Epithelial cell of prostate (primary cell): ENCODE measurements at regions not wholly inside any gene's neighbourhood (a gene's known extent, or its start where the extent isn't known, plus 50 kb on each side); places are given as distances from the start of the nearest gene placed in this dataset.

ENCODE experiments used
- DNase-seq: peaks from one replicate; pipeline ENCODE4 v3.0.0-alpha.2; 2011; ENCODE audit warnings: low read depth, low spot score
- H3K27ac ChIP-seq: fragments of 450-650 bp; 2 replicates; pipeline ENCODE4 v1.5.1; 2017; ENCODE audit warnings: mild to moderate bottlenecking

DNA sequence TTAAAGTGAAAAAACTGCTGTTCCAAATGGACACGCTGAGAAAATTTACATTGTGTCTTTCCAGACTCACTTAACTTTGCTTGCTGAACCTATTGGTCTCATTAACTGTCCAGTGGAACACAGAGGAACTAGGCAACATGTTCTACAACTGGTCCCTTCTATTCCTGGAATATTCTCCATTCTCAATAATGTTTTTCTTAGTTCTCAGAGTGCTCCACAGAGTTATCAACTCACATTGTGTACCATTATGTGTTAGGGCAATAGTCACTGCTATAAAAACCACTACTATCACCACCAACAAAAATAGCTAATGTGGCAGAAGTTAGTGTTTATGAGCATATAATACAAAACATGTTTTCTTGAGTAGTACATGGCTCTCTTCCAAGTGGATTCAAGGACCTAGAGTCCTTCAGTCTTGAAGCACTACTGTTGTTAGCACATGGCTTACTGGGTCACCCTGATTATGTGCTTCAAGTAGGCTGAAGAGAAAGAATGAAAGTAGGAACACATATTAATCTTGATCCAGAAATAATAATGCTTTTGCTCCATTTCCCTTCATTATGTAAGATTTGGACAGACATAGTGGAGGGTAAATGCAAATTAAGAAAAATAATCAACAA, 865.3 kb upstream of the HS3ST1 start:
- no peak for DNase-seq
- H3K27ac ChIP-seq, result no peak overlapping the region

DNA sequence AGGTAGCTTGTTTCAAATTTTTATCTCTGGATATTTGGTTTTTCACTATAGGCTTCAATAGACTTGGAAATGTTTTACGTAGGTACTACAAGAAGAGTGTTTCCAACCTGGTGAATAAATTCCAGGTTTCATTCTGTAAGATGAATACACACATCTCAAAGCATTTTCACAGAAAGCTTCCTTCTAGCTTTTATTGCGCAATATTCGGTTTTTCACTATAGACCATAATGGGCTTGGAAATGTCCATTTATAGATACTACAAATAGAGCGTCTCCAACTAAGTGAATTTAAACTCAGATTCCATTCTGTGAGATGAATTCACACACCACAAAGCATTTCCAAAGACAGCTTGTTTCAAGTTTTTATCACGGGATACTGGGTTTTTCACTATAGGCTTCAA, 857.7 kb upstream of the HS3ST1 start:
- H3K27ac ChIP-seq, result no peak overlapping the region
- DNase-seq, result no peak

DNA sequence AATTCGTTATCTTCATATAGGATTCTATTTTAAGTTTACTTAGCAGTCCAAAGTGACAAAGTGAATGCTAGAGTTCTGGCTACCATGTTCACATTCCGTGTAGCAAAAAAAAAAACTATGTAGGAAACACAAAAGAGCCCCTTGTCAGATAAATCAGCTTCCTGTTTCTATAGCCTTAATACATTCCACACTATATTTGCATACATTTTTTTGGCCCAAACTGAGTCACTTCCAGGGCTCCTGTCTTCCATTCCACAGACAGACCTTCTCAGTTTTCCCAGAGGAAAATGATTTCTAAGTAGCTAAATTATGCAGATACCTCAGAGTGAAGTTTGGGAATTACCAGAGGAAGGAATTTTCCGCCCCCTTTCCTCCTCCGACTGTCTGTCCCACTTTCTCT, 841.9 kb upstream of the HS3ST1 start:
- no peak overlapping the region for H3K27ac ChIP-seq
- no peak for DNase-seq

DNA sequence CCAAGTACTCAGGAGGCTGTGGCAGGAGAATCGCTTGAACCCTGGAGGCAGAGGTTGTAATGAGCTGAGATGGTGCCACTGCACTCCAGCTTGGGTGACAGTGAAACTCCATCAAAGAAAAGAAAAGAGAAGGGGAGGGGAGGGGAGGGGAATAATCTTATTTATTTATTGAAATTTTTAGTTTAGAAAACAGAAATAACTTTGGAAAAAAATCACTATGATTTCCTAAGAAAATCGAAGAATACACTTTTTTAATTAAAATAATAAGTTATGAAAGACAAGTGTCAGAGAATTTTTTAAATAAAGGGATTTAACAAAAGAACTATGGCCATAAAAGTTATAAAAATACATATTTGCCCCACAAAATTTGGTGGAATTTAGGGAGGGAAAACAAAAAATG, 836.9 kb upstream of the HS3ST1 start:
- H3K27ac ChIP-seq, result no peak overlapping the region
- DNase-seq, result no peak

DNA sequence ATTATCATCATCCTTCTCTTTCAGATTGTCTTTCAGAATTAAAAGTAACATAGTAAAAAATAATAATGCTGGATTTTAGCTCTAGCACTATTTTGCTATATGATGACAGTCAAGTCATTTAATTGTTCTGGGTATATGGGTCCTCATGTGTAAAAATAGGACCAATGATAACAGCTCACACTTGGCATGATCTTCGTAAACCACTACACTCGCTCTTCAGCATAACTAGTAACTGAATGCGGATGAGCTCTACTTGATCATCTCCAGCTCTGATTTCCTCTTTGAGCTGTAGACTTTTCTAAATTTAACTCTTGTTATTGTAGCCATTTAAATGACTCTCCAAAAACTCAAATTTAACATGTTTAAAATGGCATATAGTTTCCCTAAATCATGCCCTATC, 831.8 kb upstream of the HS3ST1 start:
- DNase-seq, result no peak

DNA sequence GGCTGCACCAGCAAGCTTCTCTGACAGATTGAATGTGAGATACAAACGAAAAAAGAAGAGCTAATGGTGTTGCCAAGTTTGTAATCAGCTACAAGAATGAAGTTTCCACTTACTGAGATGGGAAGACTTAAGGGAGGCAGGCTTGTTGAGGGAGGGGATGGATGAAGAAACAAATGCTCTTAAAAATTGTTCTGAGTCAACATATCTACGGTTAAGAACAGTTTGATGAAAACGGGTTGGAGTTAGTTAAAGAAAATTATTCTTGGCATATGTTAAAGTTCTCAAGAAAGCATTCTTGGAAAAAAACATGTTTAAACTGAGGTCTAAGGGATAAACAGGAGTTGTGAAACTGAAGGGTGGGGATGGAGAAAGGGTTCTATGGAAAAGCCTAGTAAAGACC, 816.3 kb upstream of the HS3ST1 start:
- no peak for DNase-seq
- H3K27ac ChIP-seq, result no peak overlapping the region

More for the DNA sequence above, 831.8 kb upstream of the HS3ST1 start:
- H3K27ac ChIP-seq, result no peak overlapping the region

DNA sequence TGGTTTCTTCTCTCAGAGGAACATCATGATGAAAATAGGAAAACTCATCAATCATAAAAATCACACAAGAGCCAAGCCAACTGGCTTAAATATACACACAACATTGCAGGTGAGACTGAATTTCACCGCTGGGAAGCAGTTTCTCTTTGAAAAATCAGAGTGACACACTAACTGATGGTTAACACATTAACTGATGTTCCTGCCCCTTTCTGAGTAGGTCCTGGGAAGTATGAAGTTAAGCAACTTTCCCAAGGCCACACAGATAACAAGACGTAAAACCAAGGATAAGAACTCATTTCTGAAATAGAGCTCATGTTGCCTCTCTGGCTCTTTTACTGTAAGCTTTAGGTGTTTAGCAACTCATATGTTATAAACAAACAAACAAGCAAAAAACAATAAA, 813.7 kb upstream of the HS3ST1 start:
- no peak for DNase-seq
- H3K27ac ChIP-seq, result no peak overlapping the region

DNA sequence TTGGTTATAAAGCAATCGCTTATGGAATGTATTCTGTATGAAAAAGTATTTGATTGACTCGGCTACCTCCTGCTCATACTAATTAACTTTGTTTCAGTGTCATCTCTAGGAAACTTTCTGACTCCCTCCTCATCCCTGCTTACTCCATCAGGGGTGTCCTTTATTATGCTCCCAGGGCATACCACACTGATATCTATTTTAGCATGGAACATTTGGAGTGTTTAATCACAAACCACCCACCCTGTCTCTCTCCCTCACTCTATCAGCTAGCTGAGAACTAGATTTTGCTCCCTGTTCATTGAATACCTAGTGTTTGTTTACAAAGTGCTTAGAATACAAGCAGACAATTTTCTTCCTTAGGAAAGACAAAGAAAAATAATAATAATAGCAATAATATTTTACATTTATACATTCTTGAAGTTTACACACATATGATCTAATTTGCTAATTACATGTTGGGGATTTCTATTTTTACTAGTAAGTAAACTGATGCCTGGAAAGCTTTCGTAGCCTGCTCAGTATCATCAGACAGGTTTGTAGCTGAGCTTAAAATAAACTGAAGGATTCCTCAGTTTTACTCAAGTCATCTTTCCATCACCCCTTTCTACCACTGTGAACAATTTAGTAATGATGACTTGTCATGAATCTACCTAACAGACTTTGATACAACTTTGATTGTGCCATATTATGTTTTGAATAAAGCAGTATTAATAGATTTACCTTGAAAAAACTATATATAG, 811.4 kb upstream of the HS3ST1 start:
- no peak overlapping the region for H3K27ac ChIP-seq
- DNase-seq, result no peak

DNA sequence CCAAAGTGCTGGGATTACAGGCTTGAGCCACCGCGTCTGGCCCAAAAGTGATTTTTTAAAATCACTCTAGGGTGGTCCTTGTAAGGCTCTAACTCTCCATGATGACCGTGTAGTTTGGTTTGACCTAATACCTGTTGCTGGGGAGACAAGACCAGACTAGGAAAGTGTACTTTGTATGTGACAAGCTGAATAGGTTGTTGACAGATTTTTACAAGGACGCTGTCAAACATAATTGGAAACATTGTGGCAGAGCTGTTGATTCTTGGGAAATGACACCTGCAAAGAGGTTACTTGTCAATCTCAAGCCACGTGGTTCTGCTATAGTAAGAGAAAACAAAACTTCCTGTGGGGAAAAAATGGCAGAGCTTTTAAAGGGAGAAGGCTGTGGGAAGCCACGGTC, 802.4 kb upstream of the HS3ST1 start:
- no peak for DNase-seq
- no peak overlapping the region for H3K27ac ChIP-seq

DNA sequence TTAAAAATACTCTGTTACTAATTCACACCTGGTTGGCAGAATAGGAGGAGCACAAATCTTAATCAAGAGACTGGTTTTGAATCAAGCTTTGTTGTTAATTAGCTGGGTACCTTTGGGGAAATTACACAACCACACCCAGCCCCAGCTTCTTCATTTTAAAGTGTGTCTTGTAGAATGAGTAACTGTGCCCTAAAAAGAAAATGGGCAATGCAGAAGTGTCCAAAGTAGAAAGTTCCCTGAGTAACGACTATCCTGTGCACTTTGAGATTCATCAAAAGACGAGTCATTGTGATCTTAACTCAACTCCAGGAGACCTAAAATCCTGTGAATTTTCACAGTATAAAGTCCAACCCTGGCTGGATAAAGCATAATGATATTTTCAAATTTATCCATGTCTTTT, 792.3 kb upstream of the HS3ST1 start:
- no peak overlapping the region for H3K27ac ChIP-seq
- DNase-seq, result no peak

DNA sequence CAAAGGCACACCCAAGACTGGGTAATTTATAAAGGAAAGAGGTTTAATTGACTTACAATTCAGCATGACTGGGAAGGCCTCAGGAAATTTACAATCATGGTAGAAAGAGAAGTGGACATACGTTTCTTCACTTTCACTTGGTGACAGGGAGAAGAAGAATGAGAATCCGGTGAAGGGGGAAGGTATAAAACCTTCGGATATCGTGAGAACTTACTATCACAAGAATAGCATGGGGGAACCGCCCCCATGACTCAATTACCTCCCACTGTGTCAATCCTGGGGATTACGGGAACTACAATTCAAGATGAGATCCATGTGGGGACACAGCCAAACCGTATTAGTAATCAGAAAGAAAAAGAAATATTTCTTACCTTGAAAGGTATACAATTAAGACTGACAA, 782.9 kb upstream of the HS3ST1 start:
- H3K27ac ChIP-seq, result no peak overlapping the region
- DNase-seq, result no peak

DNA sequence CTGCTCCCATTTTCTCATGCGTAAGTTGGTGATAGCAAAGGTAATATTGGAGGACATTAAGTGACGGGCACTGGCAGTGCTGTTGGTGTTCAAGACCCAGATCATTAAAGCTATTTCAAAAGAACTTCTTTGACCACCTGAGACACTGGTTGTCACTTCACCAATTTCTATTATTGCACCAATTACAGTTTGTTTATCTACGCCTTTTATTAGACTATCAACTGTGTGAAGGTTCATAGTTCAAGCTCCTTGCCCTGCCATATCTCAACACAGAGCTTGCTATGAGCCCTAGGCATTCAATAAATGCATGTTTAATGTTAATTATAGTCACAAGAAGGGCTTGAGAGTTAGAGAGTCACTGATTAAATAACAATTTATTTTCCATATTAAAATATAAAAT, 778.7 kb upstream of the HS3ST1 start:
- DNase-seq, result no peak

DNA sequence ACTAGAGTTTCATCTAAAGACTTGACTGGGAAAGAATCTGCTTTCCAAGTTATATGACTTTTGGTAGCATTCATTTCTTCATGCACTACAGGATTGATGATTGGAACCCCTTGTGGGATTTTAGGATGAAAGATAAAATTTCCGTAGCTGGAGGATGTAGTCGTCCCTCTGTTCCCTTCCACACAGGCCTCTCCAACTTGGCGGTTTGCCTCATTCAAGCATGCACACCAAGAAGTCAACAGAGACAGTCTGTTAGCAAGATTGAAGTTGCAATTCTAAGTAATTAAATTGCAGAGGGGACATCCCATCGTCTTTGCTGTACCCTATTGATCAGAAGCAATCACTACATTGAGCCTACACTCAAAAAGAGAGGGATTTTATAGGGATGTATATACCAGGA, 777.4 kb upstream of the HS3ST1 start:
- no peak for DNase-seq

More for the DNA sequence above, 778.7 kb upstream of the HS3ST1 start:
- no peak overlapping the region for H3K27ac ChIP-seq

DNA sequence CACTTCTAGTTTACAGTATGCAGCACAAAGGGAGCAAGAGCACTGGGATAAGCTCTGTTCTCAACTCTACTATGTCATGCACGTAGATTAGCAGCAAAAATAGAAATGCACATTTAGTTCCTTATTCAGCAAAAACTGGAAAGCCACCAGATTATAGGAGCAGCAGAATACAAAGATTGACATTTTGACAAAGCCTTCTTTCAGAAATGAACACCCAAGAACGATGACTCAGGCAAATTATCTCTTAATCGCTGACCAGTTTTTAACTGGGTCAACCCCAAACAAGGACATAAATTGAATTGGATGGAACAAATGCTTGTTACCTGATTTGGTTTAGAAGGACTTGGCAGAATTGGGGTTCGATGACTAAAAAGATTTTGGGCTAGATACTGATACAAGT, 775.3 kb upstream of the HS3ST1 start:
- DNase-seq, result no peak
- H3K27ac ChIP-seq, result no peak overlapping the region

More for the DNA sequence above, 777.4 kb upstream of the HS3ST1 start:
- no peak overlapping the region for H3K27ac ChIP-seq

DNA sequence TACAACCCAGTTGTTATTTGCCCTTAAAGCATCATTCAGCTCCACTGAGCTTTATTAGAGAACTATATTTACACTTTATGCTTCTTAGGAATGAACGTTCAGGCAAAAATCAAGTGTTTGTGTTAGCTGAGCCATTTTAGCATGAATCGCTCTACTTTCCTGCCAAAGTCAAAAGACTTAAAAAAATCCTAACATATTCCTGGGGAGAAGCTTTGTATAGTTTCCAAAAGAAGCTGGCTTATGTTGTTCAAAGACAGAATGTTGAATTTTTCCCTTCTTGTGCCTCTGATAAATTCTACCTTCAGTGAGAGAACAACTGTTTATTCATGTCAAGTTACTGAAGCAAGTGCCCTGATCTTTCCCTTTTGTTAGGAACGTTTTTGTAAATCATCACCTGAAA, 771.5 kb upstream of the HS3ST1 start:
- no peak for DNase-seq
- no peak overlapping the region for H3K27ac ChIP-seq

DNA sequence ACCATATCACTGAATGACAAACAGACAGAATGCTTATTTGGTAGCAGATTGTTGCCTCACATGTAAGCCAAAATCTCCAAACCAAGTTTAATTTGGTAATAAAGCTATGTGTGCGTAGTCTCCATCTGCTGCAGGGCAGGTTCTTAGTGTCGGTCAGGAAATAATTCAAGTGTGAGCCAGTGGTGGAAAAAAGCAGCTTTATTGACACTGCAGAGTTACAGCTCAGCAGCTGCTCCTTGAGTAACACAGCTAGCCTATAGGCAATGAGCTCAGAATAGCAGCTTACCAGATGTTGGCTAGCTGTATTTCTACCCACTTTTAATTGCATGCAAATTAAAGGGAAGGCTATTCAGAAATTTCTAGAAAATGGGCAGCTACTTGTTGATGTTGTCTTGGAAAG, 757.8 kb upstream of the HS3ST1 start:
- H3K27ac ChIP-seq, result no peak overlapping the region
- DNase-seq, result no peak

DNA sequence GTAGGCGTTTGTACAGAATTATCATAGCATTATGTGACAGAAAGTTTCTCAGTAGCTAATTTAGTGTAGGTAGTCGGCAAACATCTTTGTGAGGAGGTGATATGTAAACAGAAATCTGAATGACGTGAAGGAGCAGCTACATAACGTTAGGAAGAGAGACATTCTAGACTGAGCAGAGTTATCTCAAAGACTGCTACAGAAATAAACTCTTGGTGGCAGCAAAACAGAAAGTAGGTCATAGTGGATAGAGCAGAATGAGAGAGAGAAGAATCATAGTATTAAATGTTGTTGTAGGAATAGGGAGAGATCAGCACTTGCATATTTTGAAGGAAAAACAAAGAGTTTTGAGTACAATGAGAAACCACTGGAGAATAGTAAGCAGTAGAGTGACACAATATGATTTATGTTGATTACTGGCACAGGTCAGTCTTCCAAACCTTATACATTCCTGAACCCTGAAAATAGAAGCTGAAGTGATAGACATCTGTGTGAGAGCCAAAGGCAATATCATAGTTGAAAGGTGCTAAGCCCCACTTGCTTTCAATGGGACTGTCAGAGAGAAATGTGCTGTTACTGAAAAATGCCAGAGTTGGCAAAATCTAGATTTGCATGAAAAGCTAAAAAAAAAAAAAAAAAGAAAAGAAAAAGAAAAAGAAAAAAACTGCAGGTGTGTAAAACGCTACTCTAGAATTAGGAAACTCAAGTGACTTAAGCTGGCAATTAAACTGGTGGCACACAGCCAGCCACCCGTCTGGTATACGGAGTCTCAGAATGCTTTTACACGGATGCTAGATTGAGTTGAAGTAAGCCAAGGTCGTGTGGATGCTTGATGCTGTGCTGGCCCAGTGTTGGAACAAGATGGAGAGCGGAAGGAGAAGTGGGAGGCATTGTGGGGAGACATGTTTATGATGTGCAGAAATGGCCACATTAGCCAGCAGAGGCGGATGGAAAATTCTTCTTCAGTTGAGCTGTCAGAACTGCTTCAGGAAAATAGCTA, 750.2 kb upstream of the HS3ST1 start:
- no peak for DNase-seq

DNA sequence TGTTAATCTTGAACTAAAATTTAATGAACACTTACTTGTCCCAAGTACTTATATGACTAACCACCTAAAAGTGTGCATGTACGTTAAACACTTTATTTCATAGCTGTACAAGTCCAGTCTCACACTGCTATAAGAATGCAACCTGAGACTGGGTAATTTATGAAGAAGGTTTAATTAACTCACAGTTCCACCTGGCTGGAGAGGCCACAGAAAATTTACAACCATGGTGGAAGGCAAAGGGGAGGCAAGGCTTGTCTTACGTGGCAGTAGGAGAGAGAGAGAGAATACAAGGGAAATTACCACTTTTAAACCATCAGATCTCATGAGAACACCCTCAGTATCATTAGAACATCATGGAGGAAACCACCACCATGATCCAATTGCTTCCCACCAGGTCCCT, 748.7 kb upstream of the HS3ST1 start:
- no peak overlapping the region for H3K27ac ChIP-seq
- no peak for DNase-seq

More for the DNA sequence above, 750.2 kb upstream of the HS3ST1 start:
- no peak overlapping the region for H3K27ac ChIP-seq

DNA sequence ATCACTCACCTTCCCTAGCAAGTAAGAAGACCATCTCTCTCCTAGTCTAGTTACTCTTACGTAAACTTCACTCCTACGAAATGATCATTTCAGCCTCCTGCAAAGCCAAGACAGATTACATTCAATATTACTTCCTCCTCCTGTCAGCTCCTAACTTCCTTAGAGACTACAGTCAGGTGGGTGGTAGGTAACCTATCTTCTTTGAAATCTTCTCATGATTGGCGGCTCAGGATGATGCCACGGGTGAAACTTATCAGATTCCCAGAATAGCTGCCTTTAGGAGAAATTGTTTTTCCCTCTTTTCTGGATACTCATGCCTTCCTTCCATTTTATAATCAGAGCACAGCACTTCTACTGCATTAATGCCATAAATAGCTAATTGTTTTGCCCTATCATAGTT, 744.8 kb upstream of the HS3ST1 start:
- DNase-seq, result no peak
- no peak overlapping the region for H3K27ac ChIP-seq

DNA sequence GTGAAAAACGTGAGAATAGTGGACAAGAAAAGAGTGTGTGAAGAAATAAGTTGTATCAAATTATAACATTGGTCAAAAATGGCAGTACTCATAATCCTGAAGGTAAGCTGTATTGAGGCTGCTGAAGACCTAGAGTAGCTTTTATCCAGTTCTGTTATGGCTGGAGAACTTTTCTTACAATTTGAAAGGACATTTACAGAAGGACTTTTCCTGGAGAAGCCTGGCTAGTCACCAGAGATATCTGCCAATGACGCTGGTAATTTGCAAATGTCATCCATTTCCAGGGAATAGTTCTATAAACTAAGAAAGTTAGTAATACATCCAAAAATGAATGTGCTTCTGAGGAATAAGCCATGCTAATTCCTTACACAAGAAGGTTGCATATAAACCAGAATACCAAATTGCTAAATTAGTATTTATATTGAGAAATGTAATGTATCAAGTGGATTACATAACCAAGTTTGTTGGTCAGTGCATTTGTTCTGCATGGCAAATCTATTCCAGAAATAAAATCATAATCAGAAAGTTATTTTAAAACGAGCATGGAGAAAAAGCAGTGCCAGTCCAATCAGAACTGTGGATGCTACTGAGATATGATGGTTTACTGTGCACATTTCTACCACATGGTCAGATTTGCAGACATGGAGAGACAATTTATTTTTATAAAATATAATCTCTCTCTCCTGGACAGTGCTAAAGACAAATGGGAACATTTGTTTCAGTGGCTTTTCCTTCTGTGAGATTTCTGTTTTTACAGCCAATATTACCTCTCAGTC, 743.7 kb upstream of the HS3ST1 start:
- no peak overlapping the region for H3K27ac ChIP-seq
- DNase-seq, result no peak
